ENCODE measurements at regions not wholly inside any gene's neighbourhood (a gene's known extent, or its start where the extent isn't known, plus 50 kb on each side); places are given as distances from the start of the nearest gene placed in this dataset.

GRCh38 chr6:23307516-23307915, 738.1 kb downstream of the HDGFL1 start:
- no peak for TF ChIP-seq CTCF (conservative IDR thresholded peaks at IDR 0.05; ENCODE audit: low read length)
- no peak for TF ChIP-seq EZH2phosphoT487 (IDR thresholded peaks at IDR 0.05; ENCODE audit: borderline replicate concordance)

Data from Loucy (cell line).